ENCODE measurements at regions not wholly inside any gene's neighbourhood (a gene's known extent, or its start where the extent isn't known, plus 50 kb on each side); places are given as distances from the start of the nearest gene placed in this dataset.

DNA sequence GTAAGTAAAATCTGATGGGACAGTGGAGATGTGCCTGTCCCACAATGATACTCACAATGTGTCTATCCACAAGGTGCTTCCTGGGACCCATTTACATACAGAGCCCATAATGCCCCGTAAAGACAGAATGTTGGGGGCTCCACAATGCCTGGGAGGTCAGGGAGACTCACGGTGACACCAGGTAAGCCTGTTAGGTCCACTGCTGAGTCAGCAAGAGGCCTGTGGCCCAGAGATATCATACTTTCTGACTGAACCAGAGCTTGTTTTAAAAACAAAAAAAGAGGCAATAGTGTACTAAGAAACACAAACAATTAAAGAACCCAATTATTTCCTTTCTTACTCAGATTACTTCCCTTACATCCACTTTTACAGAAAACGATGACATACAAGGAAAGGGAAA, 771.1 kb upstream of the ID2 start:
- H3K4me3 ChIP-seq = no peak overlapping the region
- intact Hi-C loops (cut with micrococcal nuclease) = no loop called here
- H3K27me3 ChIP-seq (ENCODE audit: control insufficient read depth in 2 of 2, insufficient read depth in 2 of 2, low read length in 2 of 2) = peaks cover 4 to 20% of the 10 kb centered on the region in 2 experiments; a peak in 4 of 5 replicates
- DNase-seq (ENCODE audit: extremely low read depth in 1 of 4, low spot score in 3 of 4) (no peak), FAIRE-seq (no peak), ATAC-seq (no peak)
- no peaks in the 10 kb centered on the region for H3K79me2 ChIP-seq (ENCODE audit: control insufficient read depth, insufficient read depth, low read length)
- H3K9me1 ChIP-seq (ENCODE audit: control insufficient read depth, insufficient read depth, low read length) = no peaks in the 10 kb centered on the region
- no peaks in the 10 kb centered on the region for H4K20me1 ChIP-seq (replicated peaks; ENCODE audit: control insufficient read depth, insufficient read depth, low read length)
- H3K4me1 ChIP-seq (replicated peaks in 1 of 2; ENCODE audit: control insufficient read depth in 2 of 2, insufficient read depth in 2 of 2, low read length in 2 of 2) = no peaks in the 10 kb centered on the region
- 3% methylated on average over 3 of the region's 3 CpGs for WGBS (ENCODE audit: insufficient coverage, low coverage, missing lambda C conversion rate)
- BruUV-seq (replicated peaks) = no TSS peak
- ChIA-PET CTCF (ENCODE audit: low intra/inter-chr PET ratio) (no interaction called here), POLR2A (interaction anchor here (0.9 to 1.7 kb wide), 2 partner anchors 20 to 36 kb away, joined by 3 read pairs; no protein-coding TSS in a partner anchor)
- H3K9me3 ChIP-seq (replicated peaks; ENCODE audit: control insufficient read depth, insufficient read depth, low read depth, low read length) = no peaks in the 10 kb centered on the region
- H3K27ac ChIP-seq (ENCODE audit: extremely low read depth, low read depth, low read length) = no peak overlapping the region
- H2AFZ ChIP-seq (ENCODE audit: low read depth, low read length) = no peak overlapping the region
- H3K4me2 ChIP-seq (ENCODE audit: insufficient read depth, low read length) = no peak overlapping the region
- in situ Hi-C loops (cut with MboI) = no loop called here
- no peak overlapping the region for H3K9ac ChIP-seq (ENCODE audit: insufficient read depth in 1 of 2, low read depth in 2 of 2, low read length in 2 of 2)
- TF ChIP-seq TAF1 (IDR thresholded peaks at IDR 0.05; ENCODE audit: control insufficient read depth, extremely low read depth, insufficient read depth, low read length, severe bottlenecking) (no peak), C11orf30 (IDR thresholded peaks at IDR 0.05; ENCODE audit: low read depth) (peak; percentile 25; the same call in 1 of the 2 replicates), ZNF316 (IDR thresholded peaks at IDR 0.05) (peak; percentile 53; the same call in 1 of the 2 replicates), MAFK (IDR thresholded peaks at IDR 0.05; ENCODE audit: low read length) (peak; percentile 23; the same call in 1 of the 2 replicates), CREM (IDR thresholded peaks at IDR 0.05; ENCODE audit: low read depth) (no peak)
- TF ChIP-seq, protein P1, sequence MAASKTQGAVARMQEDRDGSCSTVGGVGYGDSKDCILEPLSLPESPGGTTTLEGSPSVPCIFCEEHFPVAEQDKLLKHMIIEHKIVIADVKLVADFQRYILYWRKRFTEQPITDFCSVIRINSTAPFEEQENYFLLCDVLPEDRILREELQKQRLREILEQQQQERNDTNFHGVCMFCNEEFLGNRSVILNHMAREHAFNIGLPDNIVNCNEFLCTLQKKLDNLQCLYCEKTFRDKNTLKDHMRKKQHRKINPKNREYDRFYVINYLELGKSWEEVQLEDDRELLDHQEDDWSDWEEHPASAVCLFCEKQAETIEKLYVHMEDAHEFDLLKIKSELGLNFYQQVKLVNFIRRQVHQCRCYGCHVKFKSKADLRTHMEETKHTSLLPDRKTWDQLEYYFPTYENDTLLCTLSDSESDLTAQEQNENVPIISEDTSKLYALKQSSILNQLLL (CRISPR knock-in tag; IDR thresholded peaks at IDR 0.05; ENCODE audit: borderline replicate concordance) = no peak
- no peaks in the 10 kb centered on the region for H3K36me3 ChIP-seq (ENCODE audit: control insufficient read depth, insufficient read depth, low read length)

All from K562 (cell line).